ENCODE measurements at regions not wholly inside any gene's neighbourhood (a gene's known extent, or its start where the extent isn't known, plus 50 kb on each side); places are given as distances from the start of the nearest gene placed in this dataset.

- ChIA-PET CTCF (no interaction called here), POLR2A (no interaction called here)
- Mint-ChIP-seq H3K27ac (no peak overlapping the region), H3K27me3 (peaks cover 17% of the 10 kb centered on the region), H3K36me3 (ENCODE audit: low read depth) (no peaks in the 10 kb centered on the region), H3K4me3 (no peak overlapping the region), H3K4me1 (ENCODE audit: low read depth) (no peaks in the 10 kb centered on the region), H3K9me3 (no peaks in the 10 kb centered on the region)
- DNase-seq (no peak), ATAC-seq (ENCODE audit: poor library complexity) (no peak)
- intact Hi-C loops (cut with DNase I, micrococcal nuclease) = no loop called here
- no peaks in the 10 kb centered on the region for H3K9me3 ChIP-seq (ENCODE audit: control insufficient read depth in 1 of 2, insufficient read depth in 1 of 2, low read length in 2 of 2)
- TF ChIP-seq CTCF (IDR thresholded peaks at IDR 0.05) = no peak
- H3K36me3 ChIP-seq (ENCODE audit: insufficient read depth, low read length) = no peaks in the 10 kb centered on the region
- H3K4me1 ChIP-seq (ENCODE audit: insufficient read depth, low read length) = no peaks in the 10 kb centered on the region
- peaks cover 0 to 6% of the 10 kb centered on the region in 2 experiments for H3K27me3 ChIP-seq (ENCODE audit: control insufficient read depth in 1 of 2, insufficient read depth in 2 of 2, low read length in 2 of 2)
- no peak overlapping the region for H3K4me3 ChIP-seq (ENCODE audit: low read length)
- H3K27ac ChIP-seq (ENCODE audit: low read depth in 1 of 2, low read length in 2 of 2) = no peak overlapping the region
These were observed 51.8 kb upstream of the CTDP1 start for GRCh38 chr18:79627750-79628294.

GRCh38 chr18:79628416-79629248 lies 51.0 kb upstream of the CTDP1 start:
- H3K4me1 Mint-ChIP-seq (ENCODE audit: low read depth) = no peaks in the 10 kb centered on the region
- peaks cover 17% of the 10 kb centered on the region for H3K27me3 Mint-ChIP-seq
- no peaks in the 10 kb centered on the region for H3K36me3 Mint-ChIP-seq (ENCODE audit: low read depth)
- POLR2A ChIA-PET = no interaction called here
- H3K27ac ChIP-seq (ENCODE audit: low read depth in 1 of 2, low read length in 2 of 2) = no peak overlapping the region
- peaks cover 0 to 6% of the 10 kb centered on the region in 2 experiments for H3K27me3 ChIP-seq (ENCODE audit: control insufficient read depth in 1 of 2, insufficient read depth in 2 of 2, low read length in 2 of 2)
- no peak overlapping the region for H3K4me3 ChIP-seq (ENCODE audit: low read length)
- no peaks in the 10 kb centered on the region for H3K4me1 ChIP-seq (ENCODE audit: insufficient read depth, low read length)
- DNase-seq (no peak), ATAC-seq (ENCODE audit: poor library complexity) (no peak)
- intact Hi-C loops (cut with DNase I, micrococcal nuclease) = no loop called here
- no peaks in the 10 kb centered on the region for H3K36me3 ChIP-seq (ENCODE audit: insufficient read depth, low read length)
- peaks cover 0 to 3% of the 10 kb centered on the region in 2 experiments for H3K9me3 ChIP-seq (ENCODE audit: control insufficient read depth in 1 of 2, insufficient read depth in 1 of 2, low read length in 2 of 2)
- no peak overlapping the region for H3K27ac Mint-ChIP-seq
- no peak overlapping the region for H3K4me3 Mint-ChIP-seq
- CTCF ChIA-PET = no interaction called here
- H3K9me3 Mint-ChIP-seq = peaks cover under 1% of the 10 kb centered on the region
- no peak for TF ChIP-seq CTCF (IDR thresholded peaks at IDR 0.05)

DNA sequence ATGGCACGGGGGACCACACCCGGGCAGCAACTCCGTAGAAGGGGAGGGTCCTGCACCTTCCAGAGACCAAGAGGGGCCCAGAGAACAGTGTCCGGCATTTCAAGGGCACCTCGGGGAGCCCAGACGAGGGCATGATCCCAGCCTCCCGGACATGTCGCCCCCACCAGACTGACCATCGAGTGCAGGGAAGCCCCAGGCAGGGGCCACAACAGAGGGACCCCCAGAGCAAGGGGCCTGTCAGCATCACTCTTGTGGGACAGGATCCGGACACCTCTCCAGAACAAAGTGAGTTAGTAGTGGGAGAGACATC lies 50.4 kb upstream of the CTDP1 start:
- Mint-ChIP-seq H3K36me3 (ENCODE audit: low read depth) (no peaks in the 10 kb centered on the region), H3K27me3 (peaks cover 11% of the 10 kb centered on the region), H3K27ac (no peak overlapping the region), H3K9me3 (peaks cover 3% of the 10 kb centered on the region), H3K4me3 (no peak overlapping the region), H3K4me1 (ENCODE audit: low read depth) (no peaks in the 10 kb centered on the region)
- Histone ChIP-seq H3K27ac (ENCODE audit: low read depth in 1 of 2, low read length in 2 of 2) (no peak overlapping the region), H3K9me3 (ENCODE audit: control insufficient read depth in 1 of 2, insufficient read depth in 1 of 2, low read length in 2 of 2) (peaks cover 0 to 8% of the 10 kb centered on the region in 2 experiments), H3K4me1 (ENCODE audit: insufficient read depth, low read length) (no peaks in the 10 kb centered on the region), H3K36me3 (ENCODE audit: insufficient read depth, low read length) (no peaks in the 10 kb centered on the region), H3K4me3 (ENCODE audit: low read length) (no peak overlapping the region), H3K27me3 (ENCODE audit: control insufficient read depth in 1 of 2, insufficient read depth in 2 of 2, low read length in 2 of 2) (peaks cover 0 to 6% of the 10 kb centered on the region in 2 experiments)
- ATAC-seq (ENCODE audit: poor library complexity) = no peak
- no peak for DNase-seq
- CTCF ChIA-PET = no interaction called here
- no peak for TF ChIP-seq CTCF (IDR thresholded peaks at IDR 0.05)
- intact Hi-C loops (cut with DNase I, micrococcal nuclease) = no loop called here
- POLR2A ChIA-PET = no interaction called here
